ENCODE measurements at regions not wholly inside any gene's neighbourhood (a gene's known extent, or its start where the extent isn't known, plus 50 kb on each side); places are given as distances from the start of the nearest gene placed in this dataset.

- DNase-seq (ENCODE audit: low spot score), result no peak
Measured at GRCh38 chr3:168295027-168295426, 199.3 kb upstream of the GOLIM4 start.

- DNase-seq (ENCODE audit: low spot score), result no peak
Measured at GRCh38 chr3:168292296-168292695, 196.6 kb upstream of the GOLIM4 start.

- no peak for DNase-seq (ENCODE audit: low spot score)
Measured at GRCh38 chr3:168289471-168290008, 193.8 kb upstream of the GOLIM4 start.

- no peak for DNase-seq (ENCODE audit: low spot score)
Measured at GRCh38 chr3:168288511-168289401, 193.0 kb upstream of the GOLIM4 start.

GRCh38 chr3:168285506-168285905 lies 189.8 kb upstream of the GOLIM4 start:
- DNase-seq (ENCODE audit: low spot score), result no peak

GRCh38 chr3:168284728-168285127 lies 189.0 kb upstream of the GOLIM4 start:
- no peak for DNase-seq (ENCODE audit: low spot score)

- no peak for DNase-seq (ENCODE audit: low spot score)
Measured at GRCh38 chr3:168275662-168276061, 179.9 kb upstream of the GOLIM4 start.

GRCh38 chr3:168273917-168274316 lies 178.2 kb upstream of the GOLIM4 start:
- DNase-seq (ENCODE audit: low spot score), result no peak

- DNase-seq (ENCODE audit: low spot score), result no peak
Measured at GRCh38 chr3:168273036-168273435, 177.3 kb upstream of the GOLIM4 start.

GRCh38 chr3:168272343-168272985 lies 176.7 kb upstream of the GOLIM4 start:
- no peak for DNase-seq (ENCODE audit: low spot score)

- DNase-seq (ENCODE audit: low spot score), result no peak
Measured at GRCh38 chr3:168271932-168272331, 176.2 kb upstream of the GOLIM4 start.

GRCh38 chr3:168269001-168269400 lies 173.3 kb upstream of the GOLIM4 start:
- no peak for DNase-seq (ENCODE audit: low spot score)

- DNase-seq (ENCODE audit: low spot score), result no peak
Measured at GRCh38 chr3:168267179-168267578, 171.5 kb upstream of the GOLIM4 start.

- DNase-seq (ENCODE audit: low spot score), result no peak
Measured at GRCh38 chr3:168266335-168266734, 170.6 kb upstream of the GOLIM4 start.

- no peak for DNase-seq (ENCODE audit: low spot score)
Measured at GRCh38 chr3:168262887-168263286, 167.2 kb upstream of the GOLIM4 start.

- no peak for DNase-seq (ENCODE audit: low spot score)
Measured at GRCh38 chr3:168260859-168261258, 165.1 kb upstream of the GOLIM4 start.

GRCh38 chr3:168251371-168251770 lies 155.6 kb upstream of the GOLIM4 start:
- no peak for DNase-seq (ENCODE audit: low spot score)

- peak; percentile 46 for DNase-seq (ENCODE audit: low spot score)
Measured at GRCh38 chr3:168250415-168250861, 154.7 kb upstream of the GOLIM4 start.

GRCh38 chr3:168249550-168250414 lies 154.1 kb upstream of the GOLIM4 start:
- DNase-seq (ENCODE audit: low spot score), result peak; percentile 86

- DNase-seq (ENCODE audit: low spot score), result no peak
Measured at GRCh38 chr3:168249205-168249549, 153.5 kb upstream of the GOLIM4 start.

- peak; percentile 55 for DNase-seq (ENCODE audit: low spot score)
Measured at GRCh38 chr3:168248383-168249204, 152.9 kb upstream of the GOLIM4 start.
